Fibroblast of villous mesenchyme (primary cell): ENCODE measurements at regions not wholly inside any gene's neighbourhood (a gene's known extent, or its start where the extent isn't known, plus 50 kb on each side); places are given as distances from the start of the nearest gene placed in this dataset. TPM values are rescaled to one million over a fixed set of nuclear protein-coding genes. Genes with fewer than 3 reads are reported as not detected.

Experiments used
- DNase-seq: peaks from one replicate; pipeline ENCODE4 v3.0.0-alpha.2; 2010; ENCODE audit warnings: low read depth
- H3K4me3 ChIP-seq: 2 replicates; pipeline ENCODE4 v1.5.1; 2011; ENCODE audit warnings: low read depth, mild to moderate bottlenecking, low read length
- CTCF ChIP-seq: IDR thresholded peaks from 2 replicates; pipeline ENCODE4 v1.5.1; 2012; ENCODE audit warnings: low read depth, mild to moderate bottlenecking, low read length; ENCODE audit not compliant: insufficient read depth
- small RNA-seq: library from RNA; depleted of rRNA; stranded (forward); fragments of <200 nt; gene quantifications from one replicate; pipeline ENCODE3, GENCODE V24; 2012

GRCh38 chr12:88432531-88433490, 147.5 kb downstream of the KITLG start:
- DNase-seq, result peak; percentile 78
- TF ChIP-seq CTCF, result no peak

DNA sequence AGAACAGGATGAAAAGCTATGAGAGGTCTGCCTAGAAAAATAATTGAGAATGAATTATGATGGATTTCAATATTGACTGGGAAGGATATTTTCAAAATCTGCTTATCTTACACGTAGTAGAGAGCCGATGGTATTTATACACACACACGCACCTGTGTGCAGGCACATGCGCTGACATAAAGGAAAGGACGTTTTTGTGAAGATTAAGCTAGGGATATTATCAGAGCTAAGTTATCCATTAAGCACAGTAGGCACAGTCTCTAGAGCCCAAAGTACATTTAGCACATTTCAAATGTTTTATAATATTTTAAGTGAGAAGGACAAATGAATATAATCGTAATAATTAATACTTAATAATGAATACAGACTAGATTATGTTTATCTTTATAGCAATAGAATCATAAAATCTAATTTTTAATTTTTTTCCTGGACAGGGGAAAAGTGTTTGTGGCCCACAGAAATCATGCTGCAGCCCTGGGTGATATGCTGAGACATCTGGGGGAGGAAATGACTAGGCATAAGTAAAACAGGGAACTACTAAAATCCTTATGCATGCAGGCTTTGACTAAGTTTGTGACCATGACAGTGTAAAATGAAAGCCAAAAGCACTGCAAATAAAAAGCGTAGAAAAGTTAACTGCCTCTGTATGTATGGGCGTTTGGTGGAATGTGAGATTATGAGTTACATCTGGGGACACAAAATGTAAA, 146.1 kb downstream of the KITLG start:
- H3K4me3 ChIP-seq, result no peak overlapping the region
- TF ChIP-seq CTCF, result no peak
- no peak for DNase-seq

More at GRCh38 chr12:88432531-88433490, 147.5 kb downstream of the KITLG start:
- H3K4me3 ChIP-seq, result no peak overlapping the region

DNA sequence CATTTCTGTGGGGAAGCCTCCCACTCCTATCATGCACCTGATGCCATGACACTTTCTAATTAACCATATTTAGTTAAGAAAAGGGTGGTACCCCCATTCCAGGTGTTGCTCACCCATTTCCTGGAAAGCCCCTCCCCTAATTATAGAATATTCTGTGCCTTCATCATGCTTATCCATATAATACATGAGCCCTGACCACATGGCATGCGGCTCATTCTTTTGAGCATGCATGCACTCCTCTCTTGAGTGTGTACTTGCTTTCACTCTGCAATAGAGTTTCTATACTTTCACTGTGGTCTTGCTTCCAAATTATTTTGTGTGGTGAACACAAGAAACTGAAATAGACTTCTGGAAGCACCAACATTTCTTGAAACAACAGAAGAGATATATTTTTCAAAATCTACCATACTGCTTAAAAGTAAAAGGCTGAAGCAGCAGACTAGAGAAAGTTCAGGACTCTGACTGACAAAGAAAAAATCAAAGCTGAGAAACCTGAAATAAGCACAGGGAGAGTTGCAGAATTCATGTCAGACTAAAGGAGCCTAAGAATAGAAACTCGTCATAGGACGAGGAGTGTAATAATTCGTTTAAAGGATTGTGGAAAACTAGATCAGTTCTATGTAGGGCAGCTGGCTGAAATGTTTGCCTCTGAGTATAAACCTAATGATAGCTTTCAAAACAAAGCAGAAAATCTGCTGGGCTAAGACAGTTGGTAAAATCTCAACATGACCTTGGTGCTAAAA, 144.8 kb downstream of the KITLG start:
- H3K4me3 ChIP-seq, result no peak overlapping the region
- DNase-seq, result no peak
- TF ChIP-seq CTCF, result no peak

- no peak for TF ChIP-seq CTCF
- DNase-seq, result no peak
- H3K4me3 ChIP-seq, result no peak overlapping the region
Measured at GRCh38 chr12:88437226-88437625, 143.0 kb downstream of the KITLG start.

Small RNA genes in the stretch of these regions (small RNA-seq; reads per million reads assigned to genes)
- gene RF00019, result not detected
